Liver (tissue), 3 donors: ENCODE measurements at regions not wholly inside any gene's neighbourhood (a gene's known extent, or its start where the extent isn't known, plus 50 kb on each side); places are given as distances from the start of the nearest gene placed in this dataset.

Source experiments
- RAD21 ChIP-seq, 2 donors: IDR thresholded peaks; 2 replicates each; pipeline ENCODE4 v1.6.1; 2016; ENCODE audit warnings: antibody characterized with exemption in 2 of 2, mild to moderate bottlenecking in 2 of 2
- TF ChIP-seq, protein P1 (sequence below): fragments of 150-350 bp; IDR thresholded peaks from 2 replicates; pipeline ENCODE4 v1.5.1; 2017; ENCODE audit warnings: improper control_type of control experiment, low read depth, low read length; ENCODE audit not compliant: missing input control
- donor health status: healthy.
- donor health status: healthy.

DNA sequence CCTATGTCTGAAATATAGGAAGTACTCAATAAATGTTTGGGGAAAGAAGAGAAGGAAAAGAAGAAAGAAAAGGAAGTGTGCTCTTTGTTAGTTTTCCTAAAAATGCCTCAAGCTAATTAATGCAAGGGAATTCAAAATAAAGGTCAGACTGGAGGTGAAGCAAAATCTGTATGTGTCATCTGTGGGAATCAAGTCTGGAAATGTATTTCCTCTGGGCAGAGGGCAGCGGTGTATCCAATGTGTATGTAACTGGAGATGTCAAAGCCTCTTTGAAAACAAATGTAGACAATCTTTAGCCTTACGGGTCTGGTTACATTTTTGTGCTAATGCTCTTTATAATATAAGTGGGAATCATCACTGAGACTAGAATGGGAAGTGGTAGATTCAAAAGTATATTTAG, 471.4 kb downstream of the MAN2A1 start:
- TF ChIP-seq, protein P1, sequence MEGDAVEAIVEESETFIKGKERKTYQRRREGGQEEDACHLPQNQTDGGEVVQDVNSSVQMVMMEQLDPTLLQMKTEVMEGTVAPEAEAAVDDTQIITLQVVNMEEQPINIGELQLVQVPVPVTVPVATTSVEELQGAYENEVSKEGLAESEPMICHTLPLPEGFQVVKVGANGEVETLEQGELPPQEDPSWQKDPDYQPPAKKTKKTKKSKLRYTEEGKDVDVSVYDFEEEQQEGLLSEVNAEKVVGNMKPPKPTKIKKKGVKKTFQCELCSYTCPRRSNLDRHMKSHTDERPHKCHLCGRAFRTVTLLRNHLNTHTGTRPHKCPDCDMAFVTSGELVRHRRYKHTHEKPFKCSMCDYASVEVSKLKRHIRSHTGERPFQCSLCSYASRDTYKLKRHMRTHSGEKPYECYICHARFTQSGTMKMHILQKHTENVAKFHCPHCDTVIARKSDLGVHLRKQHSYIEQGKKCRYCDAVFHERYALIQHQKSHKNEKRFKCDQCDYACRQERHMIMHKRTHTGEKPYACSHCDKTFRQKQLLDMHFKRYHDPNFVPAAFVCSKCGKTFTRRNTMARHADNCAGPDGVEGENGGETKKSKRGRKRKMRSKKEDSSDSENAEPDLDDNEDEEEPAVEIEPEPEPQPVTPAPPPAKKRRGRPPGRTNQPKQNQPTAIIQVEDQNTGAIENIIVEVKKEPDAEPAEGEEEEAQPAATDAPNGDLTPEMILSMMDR = no peak
- no peak for TF ChIP-seq RAD21 (IDR thresholded peaks at IDR 0.05)
